A673 (cell line): ENCODE measurements at regions not wholly inside any gene's neighbourhood (a gene's known extent, or its start where the extent isn't known, plus 50 kb on each side); places are given as distances from the start of the nearest gene placed in this dataset.

Source experiments
- EZH2 ChIP-seq: fragments of 200-600 bp; sonication (generic); IDR thresholded peaks from 2 replicates; pipeline ENCODE4 v1.6.1; 2017; ENCODE audit warnings: borderline replicate concordance, low read depth, mild to moderate bottlenecking, mixed read lengths, antibody characterized with exemption, low read length; ENCODE audit not compliant: poor library complexity, severe bottlenecking
- TF ChIP-seq, protein P1 (sequence below): fragments of 300-800, 200-600 bp; sonication (generic); conservative IDR thresholded peaks from 2 replicates; pipeline ENCODE4 v1.5.1; 2017; ENCODE audit warnings: low read depth, mild to moderate bottlenecking, antibody characterized with exemption, low read length, moderate library complexity, mixed read lengths

DNA sequence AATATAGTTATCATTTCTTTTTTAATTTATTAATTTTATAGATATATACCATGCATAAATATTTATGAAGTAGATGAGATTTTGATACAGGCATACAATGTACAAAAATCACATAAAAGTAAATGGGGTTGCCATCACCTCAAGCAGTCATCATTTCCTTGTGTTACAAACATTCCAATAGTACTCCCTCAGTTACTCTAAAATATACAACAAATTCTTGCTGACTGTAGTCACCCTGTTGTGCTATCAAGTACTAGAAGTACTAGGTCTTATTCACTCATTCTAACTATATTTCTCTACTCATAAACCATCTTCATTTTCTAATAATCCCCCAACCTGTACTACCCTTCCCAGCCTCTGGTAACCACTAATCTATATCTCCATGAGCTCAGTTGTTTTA is 432.6 kb upstream of the SYT1 start:
- TF ChIP-seq, protein P1, sequence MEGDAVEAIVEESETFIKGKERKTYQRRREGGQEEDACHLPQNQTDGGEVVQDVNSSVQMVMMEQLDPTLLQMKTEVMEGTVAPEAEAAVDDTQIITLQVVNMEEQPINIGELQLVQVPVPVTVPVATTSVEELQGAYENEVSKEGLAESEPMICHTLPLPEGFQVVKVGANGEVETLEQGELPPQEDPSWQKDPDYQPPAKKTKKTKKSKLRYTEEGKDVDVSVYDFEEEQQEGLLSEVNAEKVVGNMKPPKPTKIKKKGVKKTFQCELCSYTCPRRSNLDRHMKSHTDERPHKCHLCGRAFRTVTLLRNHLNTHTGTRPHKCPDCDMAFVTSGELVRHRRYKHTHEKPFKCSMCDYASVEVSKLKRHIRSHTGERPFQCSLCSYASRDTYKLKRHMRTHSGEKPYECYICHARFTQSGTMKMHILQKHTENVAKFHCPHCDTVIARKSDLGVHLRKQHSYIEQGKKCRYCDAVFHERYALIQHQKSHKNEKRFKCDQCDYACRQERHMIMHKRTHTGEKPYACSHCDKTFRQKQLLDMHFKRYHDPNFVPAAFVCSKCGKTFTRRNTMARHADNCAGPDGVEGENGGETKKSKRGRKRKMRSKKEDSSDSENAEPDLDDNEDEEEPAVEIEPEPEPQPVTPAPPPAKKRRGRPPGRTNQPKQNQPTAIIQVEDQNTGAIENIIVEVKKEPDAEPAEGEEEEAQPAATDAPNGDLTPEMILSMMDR, result no peak
- no peak for TF ChIP-seq EZH2
